Smooth muscle cell (in vitro differentiated cells): ENCODE measurements at regions not wholly inside any gene's neighbourhood (a gene's known extent, or its start where the extent isn't known, plus 50 kb on each side); places are given as distances from the start of the nearest gene placed in this dataset.
"Not testable (repeated sequence)": the region's sequence is repeated elsewhere in the genome, so short reads cannot be mapped to it uniquely, and the experiment has no call there.

Source experiments
- DNase-seq: peaks from one replicate; lab custom pipeline; 2025; ENCODE audit not compliant: unreplicated experiment; lab: John Stamatoyannopoulos, UW
- H2AFZ ChIP-seq: fragments of 200-600 bp; sonication (generic); 2 replicates; pipeline ENCODE4 v1.6.0; 2016; ENCODE audit warnings: antibody characterized with exemption, low read depth, mild to moderate bottlenecking
- H3F3A ChIP-seq: fragments of 200-600 bp; sonication (generic); 2 replicates; pipeline ENCODE4 v1.6.0; 2017; ENCODE audit warnings: antibody characterized with exemption, low read depth
- H3K27ac ChIP-seq: fragments of 200-600 bp; sonication (generic); 2 replicates; pipeline ENCODE4 v1.5.1; 2016; ENCODE audit warnings: low read depth, mild to moderate bottlenecking
- H3K27me3 ChIP-seq: fragments of 200-600 bp; sonication (generic); 2 replicates; pipeline ENCODE4 v1.6.1; 2016; ENCODE audit warnings: low read depth, mild to moderate bottlenecking
- H3K36me3 ChIP-seq: fragments of 200-600 bp; sonication (generic); 2 replicates; pipeline ENCODE4 v1.5.1; 2016; ENCODE audit warnings: low read depth
- H3K4me1 ChIP-seq: fragments of 200-600 bp; sonication (generic); 2 replicates; pipeline ENCODE4 v1.5.1; 2016; ENCODE audit warnings: low read depth
- H3K4me2 ChIP-seq: fragments of 200-600 bp; sonication (generic); 2 replicates; pipeline ENCODE4 v1.6.0; 2016; ENCODE audit warnings: mild to moderate bottlenecking
- H3K4me3 ChIP-seq: fragments of 200-600 bp; sonication (generic); 2 replicates; pipeline ENCODE4 v1.5.1; 2016; ENCODE audit warnings: mild to moderate bottlenecking
- H3K79me2 ChIP-seq: fragments of 200-600 bp; sonication (generic); 2 replicates; pipeline ENCODE4 v1.6.0; 2016; ENCODE audit warnings: low read depth, mild to moderate bottlenecking
- H3K9ac ChIP-seq: fragments of 200-600 bp; sonication (generic); 2 replicates; pipeline ENCODE4 v1.6.0; 2016; ENCODE audit warnings: low read depth
- H3K9me3 ChIP-seq: fragments of 200-600 bp; sonication (generic); replicated peaks from 2 replicates; pipeline ENCODE4 v1.5.1; 2016; ENCODE audit warnings: low read depth
- H4K20me1 ChIP-seq: fragments of 200-600 bp; sonication (generic); 2 replicates; pipeline ENCODE4 v1.6.0; 2016; ENCODE audit warnings: low read depth
- WGBS: methylation state at CpG from one replicate; pipeline ENCODE4 v1.1.7; 2016; ENCODE audit warnings: low lambda C conversion rate; 5-methylcytosine and 5-hydroxymethylcytosine counted together
- TF ChIP-seq, protein P1 (sequence below): fragments of 200-600 bp; sonication (generic); IDR thresholded peaks from 2 replicates; pipeline ENCODE4 v1.5.1; 2017; ENCODE audit warnings: borderline replicate concordance, mild to moderate bottlenecking, antibody characterized with exemption; ENCODE audit not compliant: insufficient read depth, poor library complexity, severe bottlenecking

GRCh38 chr19:30682999-30683536 is 310.9 kb downstream of the ZNF536 start:
- H2AFZ ChIP-seq = no peak overlapping the region
- no peaks in the 10 kb centered on the region for H3F3A ChIP-seq
- WGBS = 10% methylated on average over 13 of the region's 13 CpGs

GRCh38 chr19:30682146-30682998 is 310.2 kb downstream of the ZNF536 start:
- no peaks in the 10 kb centered on the region for H3K9me3 ChIP-seq
- no peak overlapping the region for H3K27ac ChIP-seq
- H2AFZ ChIP-seq = no peak overlapping the region
- no peak overlapping the region for H3K4me3 ChIP-seq
- DNase-seq = no peak
- no peak overlapping the region for H3K4me2 ChIP-seq
- H3K27me3 ChIP-seq = peaks cover 6% of the 10 kb centered on the region
- H3K4me1 ChIP-seq = no peaks in the 10 kb centered on the region
- WGBS = 74% methylated on average over 27 of the region's 27 CpGs
- no peaks in the 10 kb centered on the region for H3K36me3 ChIP-seq
- no peaks in the 10 kb centered on the region for H4K20me1 ChIP-seq
- H3K79me2 ChIP-seq = no peaks in the 10 kb centered on the region
- no peak overlapping the region for H3K9ac ChIP-seq
- no peaks in the 10 kb centered on the region for H3F3A ChIP-seq
- TF ChIP-seq, protein P1, sequence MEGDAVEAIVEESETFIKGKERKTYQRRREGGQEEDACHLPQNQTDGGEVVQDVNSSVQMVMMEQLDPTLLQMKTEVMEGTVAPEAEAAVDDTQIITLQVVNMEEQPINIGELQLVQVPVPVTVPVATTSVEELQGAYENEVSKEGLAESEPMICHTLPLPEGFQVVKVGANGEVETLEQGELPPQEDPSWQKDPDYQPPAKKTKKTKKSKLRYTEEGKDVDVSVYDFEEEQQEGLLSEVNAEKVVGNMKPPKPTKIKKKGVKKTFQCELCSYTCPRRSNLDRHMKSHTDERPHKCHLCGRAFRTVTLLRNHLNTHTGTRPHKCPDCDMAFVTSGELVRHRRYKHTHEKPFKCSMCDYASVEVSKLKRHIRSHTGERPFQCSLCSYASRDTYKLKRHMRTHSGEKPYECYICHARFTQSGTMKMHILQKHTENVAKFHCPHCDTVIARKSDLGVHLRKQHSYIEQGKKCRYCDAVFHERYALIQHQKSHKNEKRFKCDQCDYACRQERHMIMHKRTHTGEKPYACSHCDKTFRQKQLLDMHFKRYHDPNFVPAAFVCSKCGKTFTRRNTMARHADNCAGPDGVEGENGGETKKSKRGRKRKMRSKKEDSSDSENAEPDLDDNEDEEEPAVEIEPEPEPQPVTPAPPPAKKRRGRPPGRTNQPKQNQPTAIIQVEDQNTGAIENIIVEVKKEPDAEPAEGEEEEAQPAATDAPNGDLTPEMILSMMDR = no peak

More at GRCh38 chr19:30682999-30683536, 310.9 kb downstream of the ZNF536 start:
- peak; percentile 39 for DNase-seq
- H3K79me2 ChIP-seq = no peaks in the 10 kb centered on the region
- no peaks in the 10 kb centered on the region for H3K9me3 ChIP-seq
- H3K4me2 ChIP-seq = no peak overlapping the region
- H3K27me3 ChIP-seq = peaks cover 4% of the 10 kb centered on the region
- H3K4me3 ChIP-seq = no peak overlapping the region
- TF ChIP-seq, protein P1 = peak; percentile 89
- H3K9ac ChIP-seq = no peak overlapping the region
- H3K4me1 ChIP-seq = no peaks in the 10 kb centered on the region
- no peaks in the 10 kb centered on the region for H4K20me1 ChIP-seq
- H3K27ac ChIP-seq = no peak overlapping the region
- no peaks in the 10 kb centered on the region for H3K36me3 ChIP-seq

DNA sequence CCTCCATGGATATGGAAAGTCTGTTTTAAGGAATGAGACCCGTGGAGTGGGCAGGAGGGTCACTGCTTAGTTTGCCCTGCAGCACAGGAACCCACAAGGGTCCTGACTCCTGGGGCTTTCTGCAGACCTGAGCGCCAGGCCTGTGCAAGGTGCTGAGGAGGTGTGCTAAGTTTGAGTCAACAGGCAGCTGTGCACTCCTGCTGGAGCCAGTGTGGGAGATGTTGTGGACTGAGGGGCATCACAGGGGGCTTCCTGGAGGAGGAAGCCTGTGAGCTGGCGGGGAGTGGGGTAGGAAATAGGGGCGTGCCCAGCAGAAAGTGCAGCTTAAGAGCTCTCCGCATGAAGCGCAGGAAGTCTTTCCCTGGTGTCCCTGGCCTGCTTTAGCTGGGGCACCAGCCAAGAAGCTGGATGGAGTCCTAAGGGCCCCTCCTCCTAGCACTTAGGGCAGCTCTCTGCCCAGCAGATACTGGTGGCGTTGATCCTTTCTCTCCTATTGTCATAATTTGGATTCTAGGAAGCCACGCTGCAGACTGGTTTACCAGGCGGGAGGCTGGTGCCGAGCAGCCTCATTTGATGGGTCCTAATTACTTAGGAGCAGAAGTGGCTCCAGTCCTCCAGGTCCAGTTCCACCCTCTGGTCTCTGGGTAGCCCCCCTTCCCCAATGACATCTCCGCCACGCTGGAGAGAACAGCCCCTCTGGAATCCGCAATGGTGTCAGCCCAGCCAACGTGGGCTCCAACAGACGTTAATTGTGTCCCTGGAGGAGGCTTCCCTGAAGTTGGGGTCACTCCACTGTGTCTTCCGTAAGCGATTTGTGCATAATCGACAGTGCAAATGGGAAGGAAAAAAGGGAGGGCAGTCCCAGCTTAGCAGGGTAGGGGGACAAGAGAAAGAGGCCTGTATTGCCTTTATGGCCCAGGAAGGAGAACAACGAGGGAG is 309.2 kb downstream of the ZNF536 start:
- no peaks in the 10 kb centered on the region for H3F3A ChIP-seq
- H3K9ac ChIP-seq = no peak overlapping the region
- peaks cover 6% of the 10 kb centered on the region for H3K27me3 ChIP-seq
- no peak overlapping the region for H3K4me3 ChIP-seq
- no peaks in the 10 kb centered on the region for H3K79me2 ChIP-seq
- no peaks in the 10 kb centered on the region for H3K36me3 ChIP-seq
- no peak overlapping the region for H3K4me2 ChIP-seq
- no peak overlapping the region for H3K27ac ChIP-seq
- no peaks in the 10 kb centered on the region for H4K20me1 ChIP-seq
- WGBS = 87% methylated on average over 19 of the region's 19 CpGs
- H3K4me1 ChIP-seq = no peaks in the 10 kb centered on the region
- no peak for DNase-seq
- no peak overlapping the region for H2AFZ ChIP-seq
- TF ChIP-seq, protein P1 = no peak
- H3K9me3 ChIP-seq = no peaks in the 10 kb centered on the region

DNA sequence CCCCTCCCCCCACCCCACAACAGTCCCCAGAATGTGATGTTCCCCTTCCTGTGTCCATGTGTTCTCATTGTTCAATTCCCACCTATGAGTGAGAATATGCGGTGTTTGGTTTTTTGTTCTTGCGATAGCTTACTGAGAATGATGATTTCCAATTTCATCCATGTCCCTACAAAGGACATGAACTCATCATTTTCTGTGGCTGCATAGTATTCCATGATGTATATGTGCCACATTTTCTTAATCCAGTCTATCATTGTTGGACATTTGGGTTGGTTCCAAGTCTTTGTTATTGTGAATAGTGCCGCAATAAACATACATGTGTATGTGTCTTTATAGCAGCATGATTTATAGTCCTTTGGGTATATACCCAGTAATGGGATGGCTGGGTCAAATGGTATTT is 308.2 kb downstream of the ZNF536 start:
- H3K9ac ChIP-seq, H3F3A ChIP-seq, H2AFZ ChIP-seq, H3K27me3 ChIP-seq, H4K20me1 ChIP-seq, H3K4me1 ChIP-seq, H3K79me2 ChIP-seq, H3K27ac ChIP-seq, H3K4me2 ChIP-seq, H3K4me3 ChIP-seq, DNase-seq, H3K9me3 ChIP-seq, H3K36me3 ChIP-seq: not testable (repeated sequence)
- WGBS = 57% methylated on average over 1 of the region's 3 CpGs
